ENCODE measurements at regions not wholly inside any gene's neighbourhood (a gene's known extent, or its start where the extent isn't known, plus 50 kb on each side); places are given as distances from the start of the nearest gene placed in this dataset.

GRCh38 chr5:165425594-165425993 is 1920.2 kb downstream of the MAT2B start:
- no peaks in the 10 kb centered on the region for H3K4me1 Mint-ChIP-seq

GRCh38 chr5:165448753-165449152 is 1943.3 kb downstream of the MAT2B start:
- Mint-ChIP-seq H3K4me1 (no peaks in the 10 kb centered on the region), H3K27ac (no peak overlapping the region), H3K4me3 (no peak overlapping the region), H3K9me3 (peaks cover 13 to 36% (median 25%) of the 10 kb centered on the region in 6 donors), H3K36me3 (peaks cover 0 to 7% (median 0%) of the 10 kb centered on the region in 3 donors), H3K27me3 (ENCODE audit: low read depth in 3 of 3) (no peaks in the 10 kb centered on the region)
- DNase-seq, result no peak

More at GRCh38 chr5:165425594-165425993, 1920.2 kb downstream of the MAT2B start:
- H3K4me3 Mint-ChIP-seq, result no peak overlapping the region
- no peaks in the 10 kb centered on the region for H3K27me3 Mint-ChIP-seq (ENCODE audit: low read depth in 3 of 3)
- peaks cover 1 to 51% (median 18%) of the 10 kb centered on the region in 6 donors for H3K9me3 Mint-ChIP-seq
- H3K27ac Mint-ChIP-seq, result no peak overlapping the region
- H3K36me3 Mint-ChIP-seq, result no peaks in the 10 kb centered on the region
- no peak for DNase-seq

GRCh38 chr5:165457859-165458481 is 1952.6 kb downstream of the MAT2B start:
- Mint-ChIP-seq H3K4me3 (no peak overlapping the region), H3K36me3 (no peaks in the 10 kb centered on the region), H3K4me1 (no peaks in the 10 kb centered on the region), H3K27me3 (ENCODE audit: low read depth in 3 of 3) (peaks cover 0 to 2% (median 0%) of the 10 kb centered on the region in 3 donors), H3K27ac (no peak overlapping the region), H3K9me3 (peaks cover 0 to 12% (median 1%) of the 10 kb centered on the region in 6 donors)
- no peak for DNase-seq

GRCh38 chr5:165459232-165459631 is 1953.8 kb downstream of the MAT2B start:
- H3K4me1 Mint-ChIP-seq, result no peaks in the 10 kb centered on the region
- no peaks in the 10 kb centered on the region for H3K36me3 Mint-ChIP-seq
- H3K9me3 Mint-ChIP-seq, result peaks cover under 1 to 23% (median 8%) of the 10 kb centered on the region in 6 donors
- no peak for DNase-seq
- no peak overlapping the region for H3K4me3 Mint-ChIP-seq
- H3K27ac Mint-ChIP-seq, result no peak overlapping the region
- peaks cover 0 to 2% (median 0%) of the 10 kb centered on the region in 3 donors for H3K27me3 Mint-ChIP-seq (ENCODE audit: low read depth in 3 of 3)

GRCh38 chr5:165460911-165461310 is 1955.5 kb downstream of the MAT2B start:
- peaks cover 7 to 36% (median 19%) of the 10 kb centered on the region in 6 donors for H3K9me3 Mint-ChIP-seq
- DNase-seq, result no peak
- no peak overlapping the region for H3K4me3 Mint-ChIP-seq
- no peak overlapping the region for H3K27ac Mint-ChIP-seq
- no peaks in the 10 kb centered on the region for H3K36me3 Mint-ChIP-seq
- H3K4me1 Mint-ChIP-seq, result no peaks in the 10 kb centered on the region
- H3K27me3 Mint-ChIP-seq (ENCODE audit: low read depth in 3 of 3), result peaks cover 0 to 2% (median 0%) of the 10 kb centered on the region in 3 donors

- Mint-ChIP-seq H3K4me1 (no peaks in the 10 kb centered on the region), H3K36me3 (no peaks in the 10 kb centered on the region), H3K9me3 (peaks cover 3 to 26% (median 8%) of the 10 kb centered on the region in 6 donors), H3K27ac (no peak overlapping the region), H3K27me3 (ENCODE audit: low read depth in 3 of 3) (no peaks in the 10 kb centered on the region), H3K4me3 (no peak overlapping the region)
- no peak for DNase-seq
Measured at GRCh38 chr5:165477546-165477945, 1972.1 kb downstream of the MAT2B start.

- H3K27me3 Mint-ChIP-seq (ENCODE audit: low read depth in 3 of 3), result no peaks in the 10 kb centered on the region
- DNase-seq, result no peak
- H3K4me3 Mint-ChIP-seq, result no peak overlapping the region
- H3K27ac Mint-ChIP-seq, result no peak overlapping the region
- H3K9me3 Mint-ChIP-seq, result peaks cover 2 to 50% (median 10%) of the 10 kb centered on the region in 6 donors
- peaks cover 0 to 3% (median 0%) of the 10 kb centered on the region in 3 donors for H3K36me3 Mint-ChIP-seq
- H3K4me1 Mint-ChIP-seq, result no peaks in the 10 kb centered on the region
Measured at GRCh38 chr5:165495829-165496380, 1990.5 kb downstream of the MAT2B start.

GRCh38 chr5:165497707-165498106 is 1992.3 kb downstream of the MAT2B start:
- DNase-seq, result no peak
- Mint-ChIP-seq H3K9me3 (peaks cover 0 to 43% (median 8%) of the 10 kb centered on the region in 6 donors), H3K27ac (no peak overlapping the region), H3K4me1 (no peaks in the 10 kb centered on the region), H3K36me3 (peaks cover 0 to 3% (median 0%) of the 10 kb centered on the region in 3 donors), H3K27me3 (ENCODE audit: low read depth in 3 of 3) (no peaks in the 10 kb centered on the region), H3K4me3 (no peak overlapping the region)

- Mint-ChIP-seq H3K36me3 (peaks cover 0 to 3% (median 0%) of the 10 kb centered on the region in 3 donors), H3K27ac (no peak overlapping the region), H3K4me3 (no peak overlapping the region), H3K9me3 (peaks cover 1 to 35% (median 13%) of the 10 kb centered on the region in 6 donors), H3K27me3 (ENCODE audit: low read depth in 3 of 3) (peaks cover 0 to 4% (median 0%) of the 10 kb centered on the region in 3 donors), H3K4me1 (no peaks in the 10 kb centered on the region)
- no peak for DNase-seq
Measured at GRCh38 chr5:165502893-165503691, 1997.7 kb downstream of the MAT2B start.

- no peaks in the 10 kb centered on the region for H3K4me1 Mint-ChIP-seq
- peaks cover 0 to 4% (median 0%) of the 10 kb centered on the region in 3 donors for H3K27me3 Mint-ChIP-seq (ENCODE audit: low read depth in 3 of 3)
- H3K36me3 Mint-ChIP-seq, result peaks cover 0 to 3% (median 0%) of the 10 kb centered on the region in 3 donors
- H3K4me3 Mint-ChIP-seq, result no peak overlapping the region
- no peak for DNase-seq
- H3K27ac Mint-ChIP-seq, result no peak overlapping the region
- peaks cover 1 to 29% (median 20%) of the 10 kb centered on the region in 6 donors for H3K9me3 Mint-ChIP-seq
Measured at GRCh38 chr5:165504674-165505073, 1999.3 kb downstream of the MAT2B start.

GRCh38 chr5:165508286-165508685 is 2002.9 kb downstream of the MAT2B start:
- DNase-seq, result no peak
- no peak overlapping the region for H3K27ac Mint-ChIP-seq
- H3K36me3 Mint-ChIP-seq, result no peaks in the 10 kb centered on the region
- H3K4me1 Mint-ChIP-seq, result no peaks in the 10 kb centered on the region
- peaks cover 0 to 4% (median 0%) of the 10 kb centered on the region in 3 donors for H3K27me3 Mint-ChIP-seq (ENCODE audit: low read depth in 3 of 3)
- H3K4me3 Mint-ChIP-seq, result no peak overlapping the region
- H3K9me3 Mint-ChIP-seq, result peaks cover 8 to 37% (median 24%) of the 10 kb centered on the region in 6 donors

- Mint-ChIP-seq H3K27me3 (ENCODE audit: low read depth in 3 of 3) (peaks cover 0 to 4% (median 0%) of the 10 kb centered on the region in 3 donors), H3K36me3 (no peaks in the 10 kb centered on the region), H3K9me3 (peaks cover 8 to 32% (median 20%) of the 10 kb centered on the region in 6 donors), H3K27ac (no peak overlapping the region), H3K4me1 (no peaks in the 10 kb centered on the region), H3K4me3 (no peak overlapping the region)
- DNase-seq, result no peak
Measured at GRCh38 chr5:165508861-165509260, 2003.4 kb downstream of the MAT2B start.

- DNase-seq, result no peak
- no peaks in the 10 kb centered on the region for H3K4me1 Mint-ChIP-seq
- H3K9me3 Mint-ChIP-seq, result peaks cover 5 to 25% (median 14%) of the 10 kb centered on the region in 6 donors
- no peaks in the 10 kb centered on the region for H3K36me3 Mint-ChIP-seq
- no peak overlapping the region for H3K4me3 Mint-ChIP-seq
- H3K27me3 Mint-ChIP-seq (ENCODE audit: low read depth in 3 of 3), result no peaks in the 10 kb centered on the region
- no peak overlapping the region for H3K27ac Mint-ChIP-seq
Measured at GRCh38 chr5:165521816-165522610, 2016.6 kb downstream of the MAT2B start.
